CD14-positive monocyte (primary cell): ENCODE measurements at regions not wholly inside any gene's neighbourhood (a gene's known extent, or its start where the extent isn't known, plus 50 kb on each side); places are given as distances from the start of the nearest gene placed in this dataset.

Experiments
- DNase-seq, 3 donors: peaks; one replicate each; pipeline ENCODE4 v3.0.0-alpha.2; 2011 to 2022
- H2AFZ ChIP-seq: 2 replicates; pipeline ENCODE4 v1.6.0; 2012; ENCODE audit warnings: mild to moderate bottlenecking, low read depth, low read length, inconsistent platforms; ENCODE audit not compliant: insufficient read depth, poor library complexity, severe bottlenecking
- H3K27ac ChIP-seq, 2 donors: 1 replicate in 1 of 2; 2 replicates in 1 of 2; pipeline ENCODE4 v1.5.1; 2012 to 2013; ENCODE audit warnings: low read length in 2 of 2, control low read depth in 1 of 2, inconsistent platforms in 1 of 2, low read depth in 1 of 2, mild to moderate bottlenecking in 1 of 2
- H3K27me3 ChIP-seq, 2 donors: one replicate each; pipeline versions ENCODE4 v1.6.0 to v1.6.1; 2011 to 2013; ENCODE audit warnings: low read length in 2 of 2; ENCODE audit not compliant: control insufficient read depth in 2 of 2, insufficient read depth in 2 of 2
- H3K36me3 ChIP-seq, 2 donors: replicated peaks in 1 of 2; 1 replicate in 1 of 2; 2 replicates in 1 of 2; pipeline versions ENCODE4 v1.5.1 to v1.6.1; 2012 to 2013; ENCODE audit warnings: low read length in 2 of 2, control low read depth in 1 of 2, inconsistent platforms in 1 of 2, mild to moderate bottlenecking in 1 of 2; ENCODE audit not compliant: insufficient read depth in 2 of 2, control insufficient read depth in 1 of 2
- H3K4me1 ChIP-seq, 2 donors: 1 replicate in 1 of 2; 2 replicates in 1 of 2; pipeline versions ENCODE4 v1.5.1 to v1.6.1; 2012 to 2013; ENCODE audit warnings: low read length in 2 of 2, control low read depth in 1 of 2, inconsistent platforms in 1 of 2, mild to moderate bottlenecking in 1 of 2, moderate library complexity in 1 of 2; ENCODE audit not compliant: insufficient read depth in 2 of 2, control insufficient read depth in 1 of 2
- H3K4me2 ChIP-seq: replicated peaks from 2 replicates; pipeline ENCODE3; 2012; ENCODE audit warnings: low read length, moderate library complexity, mild to moderate bottlenecking; ENCODE audit not compliant: poor library complexity, severe bottlenecking; ENCODE audit errors: extremely low read depth
- H3K4me3 ChIP-seq, 3 experiments: fragments of 200-600 bp in 1 of 3; sonication (generic) in 1 of 3; replicated peaks in 1 of 3; 1 replicate in 2 of 3; 2 replicates in 1 of 3; pipeline ENCODE4 v1.5.1; 2011 to 2013; ENCODE audit warnings: low read length in 3 of 3, mild to moderate bottlenecking in 3 of 3, control low read depth in 2 of 3, low read depth in 2 of 3, inconsistent platforms in 1 of 3, moderate library complexity in 1 of 3
- H3K79me2 ChIP-seq: 2 replicates; pipeline ENCODE4 v1.6.0; 2012; ENCODE audit warnings: mild to moderate bottlenecking, control low read depth, inconsistent platforms, low read length, moderate library complexity; ENCODE audit not compliant: insufficient read depth
- H3K9ac ChIP-seq: 2 replicates; pipeline ENCODE4 v1.6.0; 2017; ENCODE audit warnings: low read length, mild to moderate bottlenecking; ENCODE audit not compliant: insufficient read depth, poor library complexity, severe bottlenecking
- H3K9me3 ChIP-seq, 2 donors: replicated peaks in 1 of 2; 1 replicate in 1 of 2; 2 replicates in 1 of 2; pipeline versions ENCODE4 v1.5.1 to v1.6.1; 2012 to 2013; ENCODE audit warnings: low read length in 2 of 2, control low read depth in 1 of 2; ENCODE audit not compliant: control insufficient read depth in 1 of 2, insufficient read depth in 1 of 2
- H4K20me1 ChIP-seq: 2 replicates; pipeline ENCODE4 v1.6.0; 2012; ENCODE audit warnings: mild to moderate bottlenecking, low read length, control low read depth, moderate library complexity; ENCODE audit not compliant: insufficient read depth
- H3K27ac Mint-ChIP-seq, 7 donors: one replicate each; pipeline ENCODE4 v1.8.0; 2020; ENCODE audit warnings: mild to moderate bottlenecking in 7 of 7, mixed read lengths in 7 of 7, moderate library complexity in 6 of 7, inconsistent platforms in 2 of 7
- H3K27me3 Mint-ChIP-seq, 3 donors: one replicate each; pipeline ENCODE4 v1.8.0; 2021 to 2022; ENCODE audit warnings: low read depth in 3 of 3, mild to moderate bottlenecking in 3 of 3, mixed read lengths in 3 of 3, moderate library complexity in 3 of 3, inconsistent platforms in 1 of 3
- H3K36me3 Mint-ChIP-seq, 2 donors: one replicate each; pipeline ENCODE4 v1.8.0; 2020; ENCODE audit warnings: mixed read lengths in 2 of 2, inconsistent platforms in 1 of 2, mild to moderate bottlenecking in 1 of 2
- H3K4me1 Mint-ChIP-seq: one replicate; pipeline ENCODE4 v1.8.0; 2020; ENCODE audit warnings: mild to moderate bottlenecking, mixed read lengths
- H3K4me3 Mint-ChIP-seq, 2 donors: one replicate each; pipeline ENCODE4 v1.8.0; 2020; ENCODE audit warnings: mild to moderate bottlenecking in 2 of 2, mixed read lengths in 2 of 2, moderate library complexity in 1 of 2
- H3K9me3 Mint-ChIP-seq, 7 donors: one replicate each; pipeline ENCODE4 v1.8.0; 2020 to 2022; ENCODE audit warnings: mixed read lengths in 7 of 7, mild to moderate bottlenecking in 6 of 7, moderate library complexity in 6 of 7, inconsistent platforms in 2 of 7
- WGBS: methylation state at CpG from one replicate; pipeline ENCODE4 v1.1.5; 2013; ENCODE audit warnings: missing lambda C conversion rate; ENCODE audit not compliant: insufficient coverage; 5-methylcytosine and 5-hydroxymethylcytosine counted together
- intact Hi-C, 2 donors: fragments of 100-400 bp; cut with micrococcal nuclease; formaldehyde crosslinking; loops; one replicate each; pipeline versions ENCODE4 v1.15.0 to v1.15.1; 2023
- TF ChIP-seq, protein P1 (sequence below): fragments of 200-600 bp; IDR thresholded peaks from one replicate; pipeline ENCODE4 v1.8.0; 2022; ENCODE audit warnings: antibody characterized with exemption, mild to moderate bottlenecking

DNA sequence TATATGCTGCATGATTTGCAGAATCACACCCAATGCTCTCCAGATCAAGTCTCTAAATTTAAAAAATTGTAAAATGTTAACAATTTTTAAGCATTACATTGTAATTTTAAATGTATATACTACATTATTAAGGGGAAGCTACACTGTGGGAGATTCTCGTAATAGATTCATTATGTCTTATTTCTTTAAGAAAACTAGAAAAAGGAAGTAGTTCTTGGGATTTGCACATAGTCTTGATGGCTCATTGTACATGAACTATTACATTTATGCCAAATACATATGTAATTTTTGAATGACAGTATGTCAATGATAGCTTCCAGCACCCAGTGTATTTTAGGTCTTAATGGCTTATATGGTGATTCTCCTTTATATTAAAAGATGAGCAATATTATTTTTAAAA, 250.3 kb downstream of the PTPRC start:
- intact Hi-C loops: no loop called here
- Mint-ChIP-seq H3K9me3 (no peaks in the 10 kb centered on the region), H3K36me3 (peaks cover 9 to 19% of the 10 kb centered on the region in 2 donors)

DNA sequence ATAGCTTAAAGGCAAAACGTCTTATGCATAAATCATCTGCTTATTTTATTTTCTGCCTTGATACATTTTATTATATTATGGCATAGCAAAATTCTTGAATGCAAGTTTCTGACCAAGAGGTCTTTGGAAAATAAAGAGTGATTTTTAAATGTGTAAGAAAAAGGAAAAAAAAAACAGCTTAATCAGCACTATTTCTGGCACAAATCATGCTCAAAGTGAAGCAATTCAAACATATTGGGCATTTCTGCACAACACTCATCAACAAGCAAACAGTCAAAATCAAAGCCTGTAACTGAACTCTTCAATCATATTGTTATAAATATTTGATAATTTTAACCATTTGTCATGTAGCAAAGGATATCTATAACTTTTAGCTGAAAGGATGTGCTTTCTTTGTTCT, 250.9 kb downstream of the PTPRC start:
- no peak for DNase-seq
- Histone ChIP-seq H2AFZ (no peak overlapping the region), H3K36me3 (peaks cover 0 to 22% of the 10 kb centered on the region in 2 donors), H3K9me3 (no peaks in the 10 kb centered on the region), H3K27me3 (no peaks in the 10 kb centered on the region), H4K20me1 (no peaks in the 10 kb centered on the region), H3K4me1 (peaks cover 6 to 17% of the 10 kb centered on the region in 2 donors), H3K79me2 (peaks cover 48% of the 10 kb centered on the region), H3K4me3 (no peak overlapping the region), H3K27ac (no peak overlapping the region), H3K4me2 (no peak overlapping the region), H3K9ac (no peak overlapping the region)
- Mint-ChIP-seq H3K36me3 (peaks cover 7 to 16% of the 10 kb centered on the region in 2 donors), H3K4me1 (peaks cover 16% of the 10 kb centered on the region), H3K27ac (peak overlapping the region in 2 of 7 donors; percentile 30 to 45), H3K4me3 (no peak overlapping the region), H3K9me3 (no peaks in the 10 kb centered on the region), H3K27me3 (no peaks in the 10 kb centered on the region)
- no CpG with 5 or more reads among the region's 1 CpG for WGBS
- TF ChIP-seq, protein P1, sequence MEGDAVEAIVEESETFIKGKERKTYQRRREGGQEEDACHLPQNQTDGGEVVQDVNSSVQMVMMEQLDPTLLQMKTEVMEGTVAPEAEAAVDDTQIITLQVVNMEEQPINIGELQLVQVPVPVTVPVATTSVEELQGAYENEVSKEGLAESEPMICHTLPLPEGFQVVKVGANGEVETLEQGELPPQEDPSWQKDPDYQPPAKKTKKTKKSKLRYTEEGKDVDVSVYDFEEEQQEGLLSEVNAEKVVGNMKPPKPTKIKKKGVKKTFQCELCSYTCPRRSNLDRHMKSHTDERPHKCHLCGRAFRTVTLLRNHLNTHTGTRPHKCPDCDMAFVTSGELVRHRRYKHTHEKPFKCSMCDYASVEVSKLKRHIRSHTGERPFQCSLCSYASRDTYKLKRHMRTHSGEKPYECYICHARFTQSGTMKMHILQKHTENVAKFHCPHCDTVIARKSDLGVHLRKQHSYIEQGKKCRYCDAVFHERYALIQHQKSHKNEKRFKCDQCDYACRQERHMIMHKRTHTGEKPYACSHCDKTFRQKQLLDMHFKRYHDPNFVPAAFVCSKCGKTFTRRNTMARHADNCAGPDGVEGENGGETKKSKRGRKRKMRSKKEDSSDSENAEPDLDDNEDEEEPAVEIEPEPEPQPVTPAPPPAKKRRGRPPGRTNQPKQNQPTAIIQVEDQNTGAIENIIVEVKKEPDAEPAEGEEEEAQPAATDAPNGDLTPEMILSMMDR: no peak
- intact Hi-C loops: loop anchor here in 1 of 2 donors (10.0 kb wide), 1 partner anchor 55 kb away; no protein-coding TSS in a partner anchor

More for the DNA sequence above, 250.3 kb downstream of the PTPRC start:
- DNase-seq: peak; percentile 50 to 81 (median 52)
- H3K36me3 ChIP-seq: peaks cover 0 to 21% of the 10 kb centered on the region in 2 donors
- no peaks in the 10 kb centered on the region for H3K27me3 ChIP-seq
- peaks cover 16% of the 10 kb centered on the region for H3K4me1 Mint-ChIP-seq
- no peak overlapping the region for H3K9ac ChIP-seq
- no peak overlapping the region for H3K4me2 ChIP-seq
- H3K27ac Mint-ChIP-seq: peak overlapping the region; percentile 26 to 81 (median 45)
- H3K79me2 ChIP-seq: peaks cover 54% of the 10 kb centered on the region
- no CpG with 5 or more reads among the region's 1 CpG for WGBS
- peak overlapping the region in 1 of 2 donors; percentile 60 for H3K27ac ChIP-seq
- no peak overlapping the region for H2AFZ ChIP-seq
- H3K9me3 ChIP-seq: no peaks in the 10 kb centered on the region
- H3K4me3 Mint-ChIP-seq: no peak overlapping the region
- H3K4me3 ChIP-seq: no peak overlapping the region
- peaks cover 6 to 17% of the 10 kb centered on the region in 2 donors for H3K4me1 ChIP-seq
- TF ChIP-seq, protein P1: no peak
- H3K27me3 Mint-ChIP-seq: no peaks in the 10 kb centered on the region
- H4K20me1 ChIP-seq: no peaks in the 10 kb centered on the region
